IMR-90 (cell line): ENCODE measurements at regions not wholly inside any gene's neighbourhood (a gene's known extent, or its start where the extent isn't known, plus 50 kb on each side); places are given as distances from the start of the nearest gene placed in this dataset.

Source experiments
- ATAC-seq: fragments of 200-7000 bp; cut with Tn5 transposase; 2 replicates; pipeline ENCODE4 v1.9.1; 2020; ENCODE audit warnings: low read depth, mild to moderate bottlenecking, moderate library complexity
- BruUV-seq: library from RNA; stranded (reverse); fragments of 400-500 nt; replicated peaks from 2 replicates; lab custom pipeline; 2021; lab: Mats Ljungman, UMichigan
- CTCF ChIA-PET: fragments of 300-600 bp; formaldehyde crosslinking; extraction: SDS; loops from one replicate; lab custom pipeline; 2021; ENCODE audit warnings: antibody characterized with exemption; lab: Yijun Ruan, JAX
- POLR2A ChIA-PET: fragments of 300-600 bp; sonication (Branson Sonifier 250); formaldehyde crosslinking; loops from one replicate; lab custom pipeline; 2022; ENCODE audit warnings: antibody characterized with exemption; ENCODE audit not compliant: unreplicated experiment; lab: Charles Lee
- DNase-seq: peaks from one replicate; pipeline ENCODE4 v3.0.0; 2013
- H2AFZ ChIP-seq: replicated peaks from 2 replicates; pipeline ENCODE3; 2013; ENCODE audit warnings: low read length, mild to moderate bottlenecking; ENCODE audit not compliant: poor library complexity
- H2AK5ac ChIP-seq: 2 replicates; pipeline ENCODE4 v1.6.1; 2013; ENCODE audit warnings: low read depth, low read length, inconsistent platforms
- H2AK9ac ChIP-seq: replicated peaks from 2 replicates; pipeline ENCODE3; 2013; ENCODE audit warnings: mild to moderate bottlenecking, low read depth, low read length, moderate library complexity; ENCODE audit not compliant: poor library complexity
- H2BK120ac ChIP-seq: 2 replicates; pipeline ENCODE4 v1.6.1; 2013; ENCODE audit warnings: low read depth, low read length, inconsistent platforms
- H2BK15ac ChIP-seq: 3 replicates; pipeline ENCODE4 v1.6.1; 2013; ENCODE audit warnings: low read depth, low read length, inconsistent platforms
- H2BK20ac ChIP-seq: 2 replicates; pipeline ENCODE4 v1.6.1; 2013; ENCODE audit warnings: low read depth, mild to moderate bottlenecking, inconsistent platforms, low read length, moderate library complexity
- H2BK5ac ChIP-seq: 2 replicates; pipeline ENCODE4 v1.6.1; 2013; ENCODE audit warnings: mild to moderate bottlenecking, low read depth, low read length, inconsistent platforms; ENCODE audit not compliant: poor library complexity, severe bottlenecking
- H3K14ac ChIP-seq: replicated peaks from 2 replicates; pipeline ENCODE4 v1.6.1; 2013; ENCODE audit warnings: low read depth, low read length, inconsistent platforms
- H3K18ac ChIP-seq: 2 replicates; pipeline ENCODE4 v1.6.1; 2013; ENCODE audit warnings: low read depth, low read length, control low read depth
- H3K23ac ChIP-seq: 2 replicates; pipeline ENCODE4 v1.6.1; 2013; ENCODE audit warnings: low read depth, low read length, inconsistent platforms
- H3K27ac ChIP-seq: 2 replicates; pipeline ENCODE4 v1.5.1; 2013; ENCODE audit warnings: mild to moderate bottlenecking, control low read depth, low read length; ENCODE audit not compliant: insufficient read depth
- H3K27me3 ChIP-seq: 2 replicates; pipeline ENCODE4 v1.6.1; 2013; ENCODE audit warnings: low read length; ENCODE audit not compliant: control insufficient read depth, insufficient read depth
- H3K36me3 ChIP-seq: 2 replicates; pipeline ENCODE4 v1.6.1; 2013; ENCODE audit warnings: low read length, mixed read lengths; ENCODE audit not compliant: control insufficient read depth, insufficient read depth
- H3K4ac ChIP-seq: 2 replicates; pipeline ENCODE4 v1.6.1; 2013; ENCODE audit warnings: low read depth, low read length, inconsistent platforms
- H3K4me1 ChIP-seq: 2 replicates; pipeline ENCODE4 v1.6.1; 2013; ENCODE audit warnings: low read length, mixed read lengths; ENCODE audit not compliant: control insufficient read depth, insufficient read depth
- H3K4me2 ChIP-seq: 2 replicates; pipeline ENCODE4 v1.6.1; 2013; ENCODE audit warnings: low read depth, mild to moderate bottlenecking, control low read depth, low read length, moderate library complexity
- H3K4me3 ChIP-seq: 2 replicates; pipeline ENCODE4 v1.5.1; 2013; ENCODE audit warnings: low read depth, mild to moderate bottlenecking, control low read depth, low read length, moderate library complexity; ENCODE audit not compliant: insufficient read depth
- H3K56ac ChIP-seq: 2 replicates; pipeline ENCODE4 v1.6.1; 2013; ENCODE audit warnings: low read length, inconsistent platforms; ENCODE audit not compliant: insufficient read depth; ENCODE audit errors: extremely low read depth
- H3K79me1 ChIP-seq, 2 experiments: 2 replicates each; pipeline ENCODE4 v1.6.1; 2013; ENCODE audit warnings: low read length in 2 of 2, inconsistent platforms in 1 of 2, low read depth in 1 of 2
- H3K9ac ChIP-seq: 2 replicates; pipeline ENCODE4 v1.6.1; 2013; ENCODE audit warnings: low read depth, low read length, control low read depth
- H3K9me1 ChIP-seq: 2 replicates; pipeline ENCODE4 v1.6.1; 2013; ENCODE audit warnings: low read length, inconsistent platforms; ENCODE audit not compliant: insufficient read depth
- H3K9me3 ChIP-seq: 2 replicates; pipeline ENCODE4 v1.6.1; 2013; ENCODE audit warnings: low read length; ENCODE audit not compliant: control insufficient read depth, insufficient read depth
- H4K20me1 ChIP-seq: 2 replicates; pipeline ENCODE4 v1.6.1; 2013; ENCODE audit warnings: low read length, inconsistent platforms; ENCODE audit not compliant: insufficient read depth
- H4K5ac ChIP-seq: 2 replicates; pipeline ENCODE4 v1.6.1; 2013; ENCODE audit warnings: mild to moderate bottlenecking, low read depth, low read length, control low read depth
- H4K8ac ChIP-seq, 2 experiments: 2 replicates each; pipeline ENCODE4 v1.6.1; 2013; ENCODE audit warnings: low read depth in 2 of 2, low read length in 2 of 2, control low read depth in 1 of 2, inconsistent platforms in 1 of 2
- H4K91ac ChIP-seq: 2 replicates; pipeline ENCODE4 v1.6.1; 2013; ENCODE audit warnings: low read depth, low read length, inconsistent platforms; ENCODE audit not compliant: insufficient read depth
- BHLHE40 ChIP-seq: fragments of 150-350 bp; IDR thresholded peaks from 2 replicates; pipeline ENCODE4 v1.6.1; 2016; ENCODE audit warnings: mild to moderate bottlenecking, low read depth, low read length
- CEBPB ChIP-seq: IDR thresholded peaks from 2 replicates; pipeline ENCODE4 v1.6.1; 2012; ENCODE audit warnings: low read depth, low read length, improper control_type of control experiment
- CHD1 ChIP-seq: IDR thresholded peaks from 2 replicates; pipeline ENCODE4 v1.6.1; 2012; ENCODE audit warnings: low read depth, low read length, improper control_type of control experiment
- FOS ChIP-seq: fragments of 150-350 bp; IDR thresholded peaks from 2 replicates; pipeline ENCODE4 v1.6.1; 2016; ENCODE audit warnings: low read depth, low read length
- RAD21 ChIP-seq: IDR thresholded peaks from 2 replicates; pipeline ENCODE4 v1.6.1; 2012; ENCODE audit warnings: low read length, improper control_type of control experiment
- RCOR1 ChIP-seq: IDR thresholded peaks from 2 replicates; pipeline ENCODE4 v1.6.1; 2012; ENCODE audit warnings: mild to moderate bottlenecking, low read length, improper control_type of control experiment; ENCODE audit not compliant: insufficient replicate concordance
- RFX5 ChIP-seq: IDR thresholded peaks from 2 replicates; pipeline ENCODE4 v1.8.0; 2012; ENCODE audit warnings: low read depth, mild to moderate bottlenecking, low read length, moderate library complexity
- SMC3 ChIP-seq: fragments of 150-350 bp; IDR thresholded peaks from 2 replicates; pipeline ENCODE4 v1.6.1; 2016; ENCODE audit warnings: low read depth, mild to moderate bottlenecking, antibody characterized with exemption, low read length, moderate library complexity
- whole genome bisulfite sequencing, 2 experiments: methylation state at CpG; one replicate each; pipeline versions ENCODE4 v1.1.5 to v1.1.7; 2013; ENCODE audit warnings: missing lambda C conversion rate in 2 of 2; ENCODE audit not compliant: insufficient read length in 1 of 2; ENCODE audit errors: extremely low coverage in 2 of 2; 5-methylcytosine and 5-hydroxymethylcytosine counted together
- dilution Hi-C: fragments of 300-500 bp; cut with HindIII; formaldehyde crosslinking; loops from one replicate; pipeline ENCODE4 v1.14.3; 2018; ENCODE audit warnings: low sequenced_read_pairs; ENCODE audit not compliant: unreplicated experiment
- in situ Hi-C: fragments of 300-500 bp; cut with MboI; formaldehyde crosslinking; loops from 3 replicates; pipeline ENCODE4 v1.14.3; 2019; ENCODE audit warnings: low sequenced_read_pairs, inconsistent platforms, mixed read lengths
- intact Hi-C: fragments of 100-400 bp; cut with micrococcal nuclease; formaldehyde crosslinking; loops from 2 replicates; pipeline ENCODE4 v1.10.0; 2022
- TF ChIP-seq, protein P1 (sequence below): conservative IDR thresholded peaks from 2 replicates; pipeline ENCODE4 v1.5.1; 2012; ENCODE audit warnings: mild to moderate bottlenecking, low read depth, low read length, improper control_type of control experiment

DNA sequence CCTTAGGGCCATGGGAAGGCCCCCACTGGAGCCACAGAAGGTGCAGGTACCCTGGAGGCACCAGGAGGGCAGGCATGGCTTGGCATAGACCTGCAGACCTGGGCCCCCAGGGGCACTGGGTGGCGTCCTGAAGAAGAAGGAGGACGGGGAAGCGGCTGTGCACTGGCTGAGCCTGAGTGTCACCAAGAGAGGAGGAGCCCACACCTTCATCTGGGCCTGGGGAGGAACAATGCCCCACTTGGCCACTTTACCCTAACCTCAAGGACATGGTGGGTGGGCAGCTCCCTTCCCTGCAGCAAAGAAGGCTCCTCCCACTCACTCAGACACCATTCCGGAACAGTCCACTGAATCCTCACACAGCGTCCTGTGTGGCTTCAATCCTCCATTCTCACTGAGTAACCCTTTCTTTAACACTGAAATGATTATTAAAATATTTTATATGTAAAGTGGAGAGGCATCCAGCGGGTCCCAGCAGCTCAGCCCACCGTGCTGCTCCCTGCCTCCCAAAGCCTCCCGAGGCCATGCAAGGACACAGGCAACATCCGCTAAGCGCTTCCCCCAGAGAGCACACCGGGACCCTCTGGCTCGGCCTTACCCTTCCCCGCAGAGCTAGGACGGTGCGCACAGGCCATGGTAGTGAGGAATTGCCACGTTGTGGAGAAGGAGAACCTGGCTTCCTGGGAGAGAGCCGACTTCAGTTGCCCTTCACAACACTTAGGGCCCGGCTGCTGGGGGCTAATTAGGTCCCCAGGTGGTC is 516.7 kb upstream of the MGMT start:
- H3K9me1 ChIP-seq, result no peaks in the 10 kb centered on the region
- H3K18ac ChIP-seq, result no peak overlapping the region
- no peak overlapping the region for H2AFZ ChIP-seq
- no peak for TF ChIP-seq RCOR1
- no peak for TF ChIP-seq CHD1
- TF ChIP-seq BHLHE40, result no peak
- TF ChIP-seq RFX5, result no peak
- no peak for TF ChIP-seq SMC3
- no peak for TF ChIP-seq FOS
- TF ChIP-seq, protein P1, sequence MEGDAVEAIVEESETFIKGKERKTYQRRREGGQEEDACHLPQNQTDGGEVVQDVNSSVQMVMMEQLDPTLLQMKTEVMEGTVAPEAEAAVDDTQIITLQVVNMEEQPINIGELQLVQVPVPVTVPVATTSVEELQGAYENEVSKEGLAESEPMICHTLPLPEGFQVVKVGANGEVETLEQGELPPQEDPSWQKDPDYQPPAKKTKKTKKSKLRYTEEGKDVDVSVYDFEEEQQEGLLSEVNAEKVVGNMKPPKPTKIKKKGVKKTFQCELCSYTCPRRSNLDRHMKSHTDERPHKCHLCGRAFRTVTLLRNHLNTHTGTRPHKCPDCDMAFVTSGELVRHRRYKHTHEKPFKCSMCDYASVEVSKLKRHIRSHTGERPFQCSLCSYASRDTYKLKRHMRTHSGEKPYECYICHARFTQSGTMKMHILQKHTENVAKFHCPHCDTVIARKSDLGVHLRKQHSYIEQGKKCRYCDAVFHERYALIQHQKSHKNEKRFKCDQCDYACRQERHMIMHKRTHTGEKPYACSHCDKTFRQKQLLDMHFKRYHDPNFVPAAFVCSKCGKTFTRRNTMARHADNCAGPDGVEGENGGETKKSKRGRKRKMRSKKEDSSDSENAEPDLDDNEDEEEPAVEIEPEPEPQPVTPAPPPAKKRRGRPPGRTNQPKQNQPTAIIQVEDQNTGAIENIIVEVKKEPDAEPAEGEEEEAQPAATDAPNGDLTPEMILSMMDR, result no peak
- no peak for TF ChIP-seq CEBPB
- TF ChIP-seq RAD21, result no peak
- ATAC-seq (no peak), DNase-seq (no peak)
- no peak overlapping the region for H2AK5ac ChIP-seq
- H3K4ac ChIP-seq, result no peak overlapping the region
- H2BK15ac ChIP-seq, result no peak overlapping the region
- H2AK9ac ChIP-seq, result no peak overlapping the region
- H3K56ac ChIP-seq, result no peak overlapping the region
- no peak overlapping the region for H3K4me2 ChIP-seq
- H3K27ac ChIP-seq, result no peak overlapping the region
- no peak overlapping the region for H2BK5ac ChIP-seq
- intact Hi-C loops, result no loop called here
- H3K4me1 ChIP-seq, result no peaks in the 10 kb centered on the region
- H2BK20ac ChIP-seq, result no peak overlapping the region
- H4K8ac ChIP-seq, result no peak overlapping the region
- no peaks in the 10 kb centered on the region for H3K36me3 ChIP-seq
- no peak overlapping the region for H2BK120ac ChIP-seq
- H3K9ac ChIP-seq, result no peak overlapping the region
- POLR2A ChIA-PET, result no interaction called here
- 69% methylated on average over 6 of the region's 18 CpGs; no CpG with 5 or more reads in 1 of the 2 experiments for WGBS, 2 experiments
- no peak overlapping the region for H3K14ac ChIP-seq
- no peak overlapping the region for H3K4me3 ChIP-seq
- no peaks in the 10 kb centered on the region for H3K27me3 ChIP-seq
- H3K23ac ChIP-seq, result no peak overlapping the region
- peaks cover 36% of the 10 kb centered on the region for H3K9me3 ChIP-seq
- no peaks in the 10 kb centered on the region for H4K20me1 ChIP-seq
- BruUV-seq, result no TSS peak
- no peak overlapping the region for H4K91ac ChIP-seq
- no peak overlapping the region for H4K5ac ChIP-seq
- no peaks in the 10 kb centered on the region for H3K79me1 ChIP-seq
- in situ Hi-C loops, result no loop called here
- CTCF ChIA-PET, result no interaction called here
- dilution Hi-C loops, result no loop called here
